DMS153 treated with DMSO at 0.1 percent for 48 hours (cell line): ENCODE measurements at regions not wholly inside any gene's neighbourhood (a gene's known extent, or its start where the extent isn't known, plus 50 kb on each side); places are given as distances from the start of the nearest gene placed in this dataset.

Experiments
- DNase-seq: peaks from one replicate; lab custom pipeline; 2025; ENCODE audit not compliant: unreplicated experiment; lab: John Stamatoyannopoulos, UW

DNA sequence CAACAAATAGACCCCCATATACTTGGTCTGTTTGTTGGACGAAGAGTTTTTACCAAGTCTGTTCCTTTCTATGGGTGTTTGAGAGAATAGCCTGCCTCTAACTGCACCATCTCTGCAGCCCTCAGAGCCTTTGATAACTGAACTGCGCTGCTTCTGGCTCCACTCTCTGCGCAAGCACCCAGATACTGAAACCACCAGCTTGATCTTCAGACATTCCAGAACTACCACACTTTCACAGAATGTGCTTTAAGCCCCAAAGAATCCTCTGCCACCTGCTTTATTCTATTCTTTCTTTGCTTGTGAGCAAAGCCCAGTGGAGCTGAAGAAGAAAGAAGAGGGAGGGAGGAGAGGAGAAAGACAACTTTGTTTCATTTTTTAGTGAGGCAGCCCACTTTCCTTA lies 380.7 kb downstream of the BCL11A start:
- no peak for DNase-seq

DNA sequence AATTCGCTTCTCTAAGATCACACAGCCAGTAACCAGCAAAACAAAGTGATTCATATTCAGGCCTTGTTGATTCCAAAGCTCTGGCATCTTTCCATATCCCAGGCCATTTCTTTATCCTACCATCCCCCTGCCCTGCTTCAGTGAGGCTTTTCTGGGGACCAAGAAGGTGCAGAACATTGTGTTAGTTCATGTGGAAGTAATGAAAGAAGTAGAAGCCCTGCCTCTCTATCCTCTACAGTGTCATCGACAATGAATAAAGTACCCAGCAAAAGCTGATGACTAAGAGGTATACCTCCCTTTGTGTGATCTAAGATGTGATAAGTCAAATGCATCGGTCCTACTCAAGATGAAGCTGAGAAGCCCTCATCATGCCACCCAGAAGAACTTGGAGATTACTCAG lies 383.2 kb downstream of the BCL11A start:
- DNase-seq: no peak

DNA sequence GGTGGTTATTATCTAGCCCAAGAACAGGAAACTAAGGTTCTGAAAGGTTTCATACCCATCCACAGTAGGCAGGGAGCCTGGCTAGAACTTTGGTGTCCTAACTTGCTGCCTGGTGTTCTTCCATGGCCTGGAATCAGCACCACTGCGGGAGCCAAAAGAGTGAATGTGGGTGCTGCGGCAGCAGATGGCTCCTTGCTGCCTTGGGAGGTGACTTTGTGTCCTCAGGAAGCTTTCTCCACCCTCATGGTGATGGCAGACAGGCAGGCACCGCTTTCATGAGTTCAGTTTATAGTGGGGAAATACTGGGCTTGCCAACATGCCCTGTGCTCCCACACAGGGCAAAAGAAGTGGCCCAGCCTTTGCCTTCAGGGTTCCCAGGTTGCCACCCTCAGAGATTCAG lies 385.2 kb downstream of the BCL11A start:
- DNase-seq: no peak

DNA sequence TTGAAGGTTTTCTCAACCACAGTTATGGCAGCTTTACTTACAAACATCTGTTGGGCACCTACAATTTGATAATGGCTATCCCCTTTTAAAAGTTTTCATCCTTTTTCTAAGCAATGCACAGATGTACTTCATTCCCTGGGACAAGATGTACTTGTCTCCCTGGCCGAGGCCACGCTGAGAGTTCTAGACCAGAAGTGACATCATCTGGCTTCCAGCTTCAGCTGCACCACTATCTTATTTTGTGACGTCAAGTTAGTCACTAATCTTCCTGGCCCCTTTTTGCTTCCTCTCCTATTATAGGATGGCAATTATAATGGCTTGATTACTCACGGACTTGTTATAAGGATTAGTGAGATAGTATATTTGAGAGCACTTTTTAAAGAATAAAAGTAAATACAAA lies 386.4 kb downstream of the BCL11A start:
- no peak for DNase-seq

DNA sequence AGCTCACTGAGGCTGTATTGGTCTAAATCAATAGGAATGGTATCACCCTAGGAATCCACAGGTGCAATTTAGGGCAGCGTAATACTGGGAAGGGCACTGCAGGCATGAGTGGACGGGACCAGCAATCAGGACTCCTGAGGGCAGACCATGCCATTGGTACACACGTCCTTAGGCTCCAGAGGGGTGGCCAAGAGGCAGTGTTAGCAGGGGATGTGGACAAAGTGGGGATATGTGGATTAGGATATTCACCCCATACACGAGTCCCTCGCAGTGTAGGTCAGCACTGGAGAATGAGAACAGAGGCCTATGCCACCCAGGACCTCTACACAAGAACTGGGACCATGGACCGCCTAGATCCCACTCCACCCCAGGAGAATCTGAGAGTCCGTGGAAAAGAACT lies 389.8 kb downstream of the BCL11A start:
- no peak for DNase-seq

DNA sequence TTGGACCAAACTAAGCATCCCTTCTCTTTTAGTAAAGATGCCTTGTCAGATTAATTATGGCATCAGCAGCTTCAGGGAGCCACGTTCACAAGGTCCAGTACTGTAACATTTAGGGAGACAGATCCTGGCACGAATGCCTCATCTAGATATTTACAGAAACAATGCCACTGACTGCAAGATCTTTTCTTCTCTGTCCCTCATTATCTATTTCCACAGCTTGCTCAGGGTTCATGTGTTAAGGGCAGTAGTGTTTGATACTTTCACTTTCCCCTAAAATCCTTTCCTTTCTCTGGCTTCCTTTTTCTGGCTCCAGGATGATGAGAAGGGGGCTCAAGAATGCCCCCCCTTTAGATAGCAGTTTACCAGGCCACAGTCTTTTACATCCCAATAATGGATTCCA lies 393.9 kb downstream of the BCL11A start:
- no peak for DNase-seq

DNA sequence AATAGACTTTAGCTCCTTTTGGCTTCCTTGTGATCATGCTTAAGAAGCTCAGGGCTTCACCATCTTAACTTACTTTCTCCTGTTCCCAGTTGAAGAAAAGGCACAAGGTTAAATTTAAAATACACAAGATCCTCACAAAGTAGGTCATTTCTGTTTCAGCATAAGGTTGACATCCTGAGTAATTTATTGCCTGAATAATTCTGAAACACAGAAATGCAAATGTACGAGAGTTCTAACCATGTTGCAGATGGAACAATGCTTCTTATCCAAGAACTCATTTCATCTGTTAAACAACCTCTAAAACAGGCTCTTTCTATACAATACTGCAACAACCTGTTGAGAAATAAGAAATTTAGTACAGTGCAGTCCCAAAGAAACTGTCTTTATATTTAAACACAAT lies 395.2 kb downstream of the BCL11A start:
- DNase-seq: no peak

DNA sequence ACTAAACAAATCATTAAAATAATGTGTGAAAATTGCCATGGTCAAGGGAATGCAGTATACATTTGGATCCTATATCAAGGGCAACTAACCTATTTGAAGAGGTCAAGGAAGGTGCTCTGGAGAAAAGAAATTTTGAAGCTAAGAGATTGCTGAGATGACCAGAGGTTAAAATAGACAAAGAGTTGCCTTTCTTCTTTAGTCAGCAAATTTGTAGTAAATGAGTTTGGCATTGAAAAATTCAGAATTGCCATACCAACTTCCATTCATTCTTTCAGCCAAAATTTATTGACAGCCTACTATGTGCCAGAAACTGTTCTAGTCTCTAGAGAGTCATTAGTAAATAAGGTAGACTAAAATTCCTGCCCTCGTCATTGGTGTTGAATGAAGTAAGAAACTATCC lies 396.2 kb downstream of the BCL11A start:
- no peak for DNase-seq

DNA sequence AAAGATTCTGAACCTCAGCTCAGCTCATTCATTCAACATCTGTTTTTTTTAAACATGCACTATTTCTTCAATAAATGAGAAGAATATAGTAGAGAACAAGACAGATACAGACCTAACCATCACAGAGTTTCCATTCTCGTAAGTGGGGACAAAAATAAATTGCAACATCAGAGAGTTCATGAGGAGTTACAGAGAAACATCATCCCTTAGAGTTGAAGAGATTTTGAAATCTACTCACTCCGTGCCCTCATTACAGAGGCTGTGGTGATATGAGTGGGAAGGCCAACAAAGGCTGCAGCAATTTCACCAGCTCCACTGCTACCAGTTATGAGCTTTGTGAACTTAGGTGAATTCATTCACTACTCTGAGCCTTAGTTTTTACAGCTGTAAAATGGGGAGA lies 399.3 kb downstream of the BCL11A start:
- DNase-seq: no peak

DNA sequence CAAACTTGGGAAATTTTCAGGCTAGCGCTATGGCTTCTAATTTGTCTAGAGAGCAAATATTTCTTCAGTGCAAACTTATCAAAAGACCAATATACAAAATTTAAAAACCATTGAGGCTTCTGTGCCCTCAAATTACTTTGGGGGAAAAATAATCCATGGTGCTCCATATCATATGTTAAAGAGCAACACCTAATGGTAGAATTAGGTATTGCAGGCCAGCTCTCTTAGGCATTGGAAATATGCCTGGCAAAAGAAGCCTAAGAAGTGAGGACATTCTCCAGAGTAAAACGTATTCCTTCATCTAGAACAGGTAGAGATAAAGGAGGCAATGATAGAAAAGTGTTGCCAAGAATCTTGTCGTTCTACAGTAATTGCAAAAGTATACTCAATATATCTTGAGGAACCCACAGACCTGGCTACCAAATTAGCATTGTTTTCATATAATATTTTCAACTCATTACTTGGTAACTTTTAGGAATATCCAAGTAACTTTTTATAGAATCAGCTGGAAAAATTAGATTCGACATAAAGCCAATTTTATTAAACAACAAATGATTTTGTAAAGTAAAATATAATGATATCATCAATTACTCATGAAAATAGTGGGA lies 401.1 kb downstream of the BCL11A start:
- DNase-seq: no peak

DNA sequence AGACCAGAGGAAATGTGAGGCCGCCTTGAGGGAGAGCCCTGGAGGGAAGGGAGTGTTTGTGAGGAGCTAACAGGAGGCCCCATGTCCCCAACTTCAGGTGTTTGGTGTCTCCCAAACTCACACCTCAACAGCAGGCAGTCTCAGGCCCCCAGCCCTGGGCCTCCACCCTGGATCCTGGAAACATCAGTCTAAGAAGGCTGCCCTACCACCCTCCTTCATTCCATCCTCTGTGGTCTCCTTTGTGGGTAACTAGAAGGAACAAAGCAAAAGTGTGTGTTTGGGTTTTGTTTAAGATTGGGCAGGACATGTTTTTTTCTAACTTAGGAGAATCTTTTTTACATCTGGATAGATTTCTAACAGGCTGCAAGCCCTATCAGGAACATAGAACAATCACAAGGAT lies 404.3 kb downstream of the BCL11A start:
- no peak for DNase-seq

DNA sequence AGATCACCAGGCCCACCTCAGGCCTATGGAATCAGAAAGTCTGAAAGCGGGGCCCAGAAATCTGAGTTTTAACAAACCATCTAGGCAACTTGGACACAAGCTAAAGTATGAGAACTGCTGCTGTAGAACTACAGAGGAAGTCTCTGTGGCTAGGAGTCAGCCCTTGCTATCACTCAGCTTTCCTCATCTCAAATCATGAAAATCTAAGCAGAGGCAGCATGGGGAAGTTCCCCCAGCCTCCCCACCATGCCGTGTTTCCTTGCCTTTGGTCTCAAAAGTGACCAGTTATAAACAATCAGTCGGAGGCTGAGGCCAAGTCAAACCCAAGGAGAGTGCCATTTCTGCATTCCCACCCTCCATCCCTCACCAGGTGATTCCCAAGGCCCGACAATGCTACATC lies 404.7 kb downstream of the BCL11A start:
- no peak for DNase-seq

DNA sequence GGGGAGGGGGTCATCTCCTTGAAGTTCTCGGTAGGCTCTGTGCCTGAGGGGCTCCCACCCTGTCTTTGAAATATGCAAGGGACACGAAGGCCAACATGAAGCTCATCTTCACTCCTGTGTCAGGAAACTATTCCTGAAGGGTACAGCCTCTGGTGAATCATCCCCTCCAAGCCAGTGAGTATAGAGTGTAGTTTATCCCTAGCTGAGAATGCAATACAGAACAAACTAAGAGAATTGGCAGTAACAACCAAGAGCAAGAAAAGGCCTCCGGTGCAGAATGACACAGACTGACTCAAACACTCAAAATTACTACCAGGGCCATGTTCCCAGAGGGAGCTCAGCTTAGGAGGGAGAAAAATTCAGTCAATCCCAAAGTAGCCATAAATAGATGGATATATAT lies 413.3 kb downstream of the BCL11A start:
- DNase-seq: no peak

DNA sequence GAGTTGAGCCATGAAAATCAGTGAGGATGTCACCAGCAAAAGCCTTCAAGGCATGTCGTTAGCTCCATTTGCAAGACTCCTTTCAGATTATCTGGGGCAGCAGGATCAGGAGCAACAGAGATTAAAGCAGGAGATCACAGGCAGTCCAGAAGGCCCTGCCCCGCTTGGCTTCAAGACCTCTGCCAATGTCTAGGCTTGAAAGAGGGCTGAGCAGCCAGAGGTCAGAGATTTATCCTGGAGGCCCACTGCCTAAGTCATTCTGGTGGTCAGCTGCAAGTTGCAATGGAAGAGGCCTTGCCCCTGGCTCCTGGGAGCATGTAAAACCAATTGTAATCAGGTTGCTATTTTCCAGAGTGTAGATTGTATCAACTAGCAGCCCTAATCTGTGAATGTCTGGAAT lies 416.5 kb downstream of the BCL11A start:
- no peak for DNase-seq

DNA sequence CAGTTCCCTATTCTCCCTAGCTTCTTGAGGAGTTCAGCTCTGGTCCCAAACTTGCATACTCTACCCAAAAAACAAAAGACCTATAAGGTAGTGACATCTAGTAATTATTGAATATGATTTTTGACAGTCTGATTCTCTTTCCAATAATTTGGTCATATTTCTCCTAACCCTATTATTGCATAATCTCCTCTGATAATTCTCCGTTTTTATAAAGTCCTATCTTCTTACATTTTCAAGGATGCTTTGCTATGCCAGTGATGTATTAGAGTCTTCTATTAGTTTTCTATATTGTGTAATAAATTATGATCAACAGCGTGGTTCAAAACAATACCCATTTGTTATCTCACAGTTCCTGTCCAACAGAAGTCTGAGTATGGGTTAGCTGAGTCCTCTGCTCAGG lies 426.3 kb downstream of the BCL11A start:
- DNase-seq: no peak

DNA sequence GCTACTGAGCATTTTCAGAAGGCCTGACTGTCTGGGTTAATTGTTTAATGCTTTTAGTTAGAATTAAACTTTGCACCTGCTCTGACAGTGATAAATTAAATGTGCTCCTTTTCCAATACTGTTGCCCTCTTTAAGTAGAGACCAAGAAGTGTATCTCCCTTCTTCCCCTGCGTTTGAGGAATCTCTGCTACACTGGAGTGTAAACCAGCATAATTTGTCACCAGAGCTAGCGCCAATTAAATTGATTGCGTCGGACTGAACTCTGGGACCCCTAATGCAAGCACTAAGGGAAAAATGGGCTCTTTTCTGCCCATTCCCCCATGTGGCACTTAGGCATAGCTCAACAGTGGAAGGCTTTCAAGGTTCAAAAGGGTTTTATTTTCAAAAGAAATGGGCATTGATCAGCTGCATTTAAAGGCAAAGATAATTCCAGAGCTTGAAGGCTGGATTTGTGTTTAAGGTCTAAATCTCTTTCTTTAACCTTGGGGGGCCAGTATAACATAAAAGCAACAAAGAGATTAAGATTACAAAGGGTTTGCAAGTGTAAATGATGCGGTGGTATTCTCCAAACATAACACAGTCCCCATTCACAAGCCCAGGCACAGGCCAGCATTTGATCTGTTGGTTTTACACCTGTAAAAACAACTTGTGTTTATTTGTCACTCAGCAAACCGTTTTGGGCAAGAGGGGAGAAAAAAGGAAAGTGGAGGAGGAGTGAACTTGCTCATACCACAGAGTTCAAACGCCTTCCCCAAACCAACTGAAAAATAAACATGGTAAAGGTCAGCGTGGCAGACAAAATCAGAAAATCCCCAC lies 427.6 kb downstream of the BCL11A start:
- no peak for DNase-seq

DNA sequence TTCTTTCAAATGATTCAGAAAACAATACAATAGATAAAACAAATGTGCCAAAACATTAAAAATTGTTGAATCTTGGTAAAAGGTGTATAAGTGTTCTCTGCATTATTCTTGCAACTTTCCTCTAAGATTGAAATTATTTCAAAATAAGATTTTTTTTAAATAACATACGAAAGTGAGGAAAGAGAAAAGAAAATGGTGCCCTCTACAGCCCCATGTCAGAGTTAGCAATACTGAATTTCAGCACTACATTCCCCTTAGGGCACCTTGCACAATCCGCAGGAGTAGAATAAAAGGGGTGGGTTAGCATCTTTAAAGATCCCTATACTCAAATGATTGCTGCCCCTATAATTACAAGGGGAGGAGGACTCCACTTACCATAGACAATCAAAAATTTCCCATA lies 433.7 kb downstream of the BCL11A start:
- no peak for DNase-seq

DNA sequence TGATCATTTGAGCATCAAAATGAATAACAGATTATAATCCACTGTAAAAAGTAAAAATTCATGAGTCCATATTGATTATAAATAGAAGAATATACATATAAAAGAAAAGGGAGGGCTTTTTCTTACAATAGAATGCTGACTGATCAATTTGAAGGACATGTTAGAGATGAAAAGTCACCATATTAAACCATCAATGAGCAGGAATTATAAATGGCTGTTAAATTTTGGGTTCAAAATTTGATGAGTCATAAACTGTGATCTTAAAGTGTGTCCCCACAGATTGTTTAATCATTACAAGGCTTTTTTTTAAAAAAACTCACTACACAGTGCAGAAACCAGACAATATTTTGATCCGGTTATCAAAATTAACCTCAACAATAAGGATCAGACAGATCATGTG lies 434.5 kb downstream of the BCL11A start:
- no peak for DNase-seq

DNA sequence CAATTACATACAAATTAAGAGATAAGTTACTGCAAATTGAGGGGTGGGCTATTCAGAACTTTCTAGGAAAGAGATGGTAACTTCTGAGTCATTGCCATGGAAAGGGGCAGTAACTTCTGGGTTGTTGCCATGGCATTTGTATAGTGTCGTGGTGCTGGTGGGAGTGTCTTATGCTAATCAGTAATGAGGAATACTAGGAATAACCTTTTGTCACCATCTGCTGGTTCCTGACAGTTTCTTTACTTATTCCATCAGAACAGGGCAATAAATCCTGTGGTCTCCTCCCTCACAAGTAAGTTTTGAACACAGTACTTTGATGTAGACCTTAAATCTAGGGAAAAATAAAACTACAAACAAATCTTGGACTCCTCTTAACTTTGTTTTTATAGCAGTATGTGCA lies 435.4 kb downstream of the BCL11A start:
- no peak for DNase-seq

DNA sequence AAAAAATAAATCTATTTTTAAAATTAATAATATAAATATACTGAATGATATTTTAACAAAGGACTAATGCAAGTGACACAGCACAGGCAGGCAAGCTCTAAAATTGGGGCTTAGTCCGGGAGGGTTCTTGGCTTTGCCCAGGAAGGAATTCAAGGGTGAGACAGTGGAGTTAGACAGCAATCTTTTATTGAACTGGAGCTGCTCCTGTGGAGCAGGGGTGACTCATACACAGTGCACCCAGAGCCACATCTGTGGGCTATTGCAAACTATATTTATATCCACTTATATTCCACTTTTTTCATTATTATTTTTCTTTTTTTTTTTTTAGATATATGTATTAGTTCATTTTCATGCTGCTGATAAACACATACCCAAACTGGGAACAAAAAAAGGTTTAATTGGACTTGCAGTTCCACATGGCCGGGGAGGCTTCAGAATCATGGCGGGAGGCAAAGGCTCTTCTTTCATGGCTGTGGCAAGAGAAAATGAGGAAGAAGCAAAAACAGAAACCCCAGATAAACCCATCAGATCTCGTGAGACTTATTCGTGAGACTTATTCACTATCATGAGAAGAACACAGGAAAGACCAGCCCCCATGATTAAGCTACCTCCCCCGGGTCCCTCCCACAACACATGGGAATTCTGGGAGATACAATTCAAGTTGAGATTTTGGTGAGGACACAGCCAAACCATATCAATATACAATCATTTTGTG lies 437.1 kb downstream of the BCL11A start:
- no peak for DNase-seq

DNA sequence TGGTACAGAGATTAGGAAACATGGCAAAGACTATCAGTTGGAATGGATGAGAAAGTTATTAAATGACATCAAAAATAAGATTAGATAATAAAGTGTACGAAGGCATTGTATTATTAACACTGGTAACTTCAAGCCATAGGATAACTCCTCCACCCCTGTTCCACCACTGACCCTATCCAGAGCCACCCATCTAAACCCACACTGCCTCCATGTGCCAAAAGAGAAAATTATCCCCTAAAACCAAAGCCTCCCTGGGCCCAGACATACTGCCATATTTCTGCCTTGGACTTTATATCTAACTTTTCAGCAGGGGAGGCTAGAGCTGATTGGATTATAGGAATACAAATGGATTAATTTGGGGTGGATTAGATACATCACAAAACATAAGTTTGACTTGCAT lies 443.7 kb downstream of the BCL11A start:
- no peak for DNase-seq

DNA sequence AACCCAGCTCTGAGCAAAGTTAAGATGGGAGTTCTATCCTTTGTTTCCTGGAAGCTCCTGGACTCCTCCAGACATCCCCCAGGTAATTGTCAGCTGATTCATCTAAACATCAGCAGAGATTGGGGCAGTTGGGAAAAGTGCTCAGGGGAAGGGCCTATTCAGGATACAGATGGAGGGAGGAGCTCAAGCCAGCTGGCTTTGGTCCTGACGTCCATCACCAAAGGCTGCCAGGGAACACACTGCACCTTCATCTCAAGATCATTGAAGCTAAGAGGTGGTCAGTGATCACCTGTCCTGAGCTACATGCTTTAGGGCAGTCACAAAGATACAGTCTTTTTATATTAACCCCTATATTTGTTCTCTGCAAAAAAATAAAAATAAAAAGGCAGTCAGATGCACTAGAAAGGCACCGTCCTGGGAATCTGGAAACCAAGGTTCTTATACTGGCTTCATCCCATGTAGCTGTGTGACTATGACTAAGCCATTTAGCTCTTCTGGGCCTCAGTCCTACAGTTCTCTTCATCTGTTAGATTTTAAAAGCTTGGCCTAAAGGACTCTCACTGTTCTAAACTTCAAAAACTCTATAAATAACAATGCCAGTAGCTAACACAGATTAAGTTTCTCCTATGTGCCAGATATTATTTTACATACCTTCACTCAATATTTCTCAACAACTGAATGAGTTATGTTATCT lies 446.5 kb downstream of the BCL11A start:
- no peak for DNase-seq
